ENCODE measurements at regions not wholly inside any gene's neighbourhood (a gene's known extent, or its start where the extent isn't known, plus 50 kb on each side); places are given as distances from the start of the nearest gene placed in this dataset.

DNA sequence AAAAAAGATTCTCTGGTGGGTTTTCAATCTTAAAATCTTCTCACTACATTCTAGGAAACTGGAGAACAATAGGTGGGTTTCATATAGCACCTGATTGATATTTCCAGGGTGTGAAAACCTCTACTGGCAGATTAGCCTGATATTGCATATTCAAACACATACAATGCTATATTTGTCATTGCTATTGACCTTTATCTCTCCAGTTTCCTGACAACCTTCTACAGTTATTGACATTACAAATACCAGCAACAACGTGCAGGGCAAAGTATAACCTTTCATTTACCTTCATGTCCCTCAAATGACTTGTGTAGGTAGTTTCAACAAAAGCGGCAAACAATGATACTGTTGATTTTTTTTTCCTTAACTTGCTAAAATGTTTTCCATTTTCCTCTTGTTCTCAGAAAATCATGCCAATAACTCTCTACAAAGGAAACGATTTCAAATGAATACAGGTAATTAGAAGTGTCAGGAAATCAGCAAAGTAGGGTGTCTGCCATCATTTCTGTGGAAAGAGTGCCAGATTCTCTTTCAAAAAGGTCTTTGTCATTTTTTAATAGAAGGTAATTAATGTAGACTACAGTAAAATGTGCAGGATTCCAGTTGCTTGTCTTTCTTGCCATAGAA is 72.6 kb upstream of the CDIN1 start (continued):
- TF ChIP-seq, protein P1, sequence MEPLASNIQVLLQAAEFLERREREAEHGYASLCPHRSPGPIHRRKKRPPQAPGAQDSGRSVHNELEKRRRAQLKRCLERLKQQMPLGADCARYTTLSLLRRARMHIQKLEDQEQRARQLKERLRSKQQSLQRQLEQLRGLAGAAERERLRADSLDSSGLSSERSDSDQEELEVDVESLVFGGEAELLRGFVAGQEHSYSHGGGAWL (CRISPR knock-in tag; IDR thresholded peaks at IDR 0.05): no peak
- TF ChIP-seq SP5 (CRISPR knock-in tag; IDR thresholded peaks at IDR 0.05; ENCODE audit: borderline replicate concordance, low read depth): peak; percentile 49; the same call in 1 of the 2 replicates
- TF ChIP-seq GTF3A (CRISPR knock-in tag; conservative IDR thresholded peaks at IDR 0.05): no peak
- no peak for TF ChIP-seq AKAP8 (CRISPR knock-in tag; IDR thresholded peaks at IDR 0.05)
- TF ChIP-seq NCOA1 (CRISPR knock-in tag; IDR thresholded peaks at IDR 0.05): no peak
- no peak for TF ChIP-seq SAFB2 (CRISPR knock-in tag; IDR thresholded peaks at IDR 0.05; ENCODE audit: borderline replicate concordance, low read depth)
- no peak for TF ChIP-seq MAZ (IDR thresholded peaks at IDR 0.05; ENCODE audit: borderline replicate concordance, low read depth, low read length)
- no peak for TF ChIP-seq MAZ (CRISPR knock-in tag; IDR thresholded peaks at IDR 0.05; ENCODE audit: low read depth)
- TF ChIP-seq ZNF850 (CRISPR knock-in tag; conservative IDR thresholded peaks at IDR 0.05): no peak
- no peak for TF ChIP-seq POLR2AphosphoS5 (IDR thresholded peaks at IDR 0.05; ENCODE audit: low read depth, low read length)
- no peak for TF ChIP-seq PCBP1 (IDR thresholded peaks at IDR 0.05; ENCODE audit: borderline replicate concordance, low read depth, low read length)
- peak; percentile 78; the same call in 1 of the 2 replicates for TF ChIP-seq ZNF331 (CRISPR knock-in tag; IDR thresholded peaks at IDR 0.05)
- TF ChIP-seq ZFP36L2 (CRISPR knock-in tag; IDR thresholded peaks at IDR 0.05): no peak
- no peak for TF ChIP-seq ZFY (CRISPR knock-in tag; IDR thresholded peaks at IDR 0.05)
- TF ChIP-seq ZNF549 (CRISPR knock-in tag; IDR thresholded peaks at IDR 0.05): no peak
- TF ChIP-seq ZNF644 (CRISPR knock-in tag; IDR thresholded peaks at IDR 0.05; ENCODE audit: low read depth): 0 out of 2 replicates have a peak, but pooled peaks have one; percentile 50
- no peak for TF ChIP-seq ZNF775 (CRISPR knock-in tag; IDR thresholded peaks at IDR 0.05; ENCODE audit: borderline replicate concordance)
- TF ChIP-seq CENPBD1 (CRISPR knock-in tag; IDR thresholded peaks at IDR 0.05; ENCODE audit: borderline replicate concordance, low read depth): no peak
- no peak for TF ChIP-seq HCFC1 (IDR thresholded peaks at IDR 0.05; ENCODE audit: low read depth, low read length)
- TF ChIP-seq FOXC1 (CRISPR knock-in tag; IDR thresholded peaks at IDR 0.05; ENCODE audit: borderline replicate concordance): no peak
- no peak for TF ChIP-seq GABPA (IDR thresholded peaks at IDR 0.05; ENCODE audit: low read depth, low read length)
- peak; percentile 40; the same call in 1 of the 2 replicates for TF ChIP-seq GABPA (CRISPR knock-in tag; IDR thresholded peaks at IDR 0.05; ENCODE audit: low read depth)
- 0 out of 2 replicates have a peak, but pooled peaks have one; percentile 35 for TF ChIP-seq PATZ1 (CRISPR knock-in tag; IDR thresholded peaks at IDR 0.05)
- peak; percentile 97 for TF ChIP-seq ZNF703 (CRISPR knock-in tag; IDR thresholded peaks at IDR 0.05; ENCODE audit: borderline replicate concordance)
- TF ChIP-seq HNRNPUL1 (IDR thresholded peaks at IDR 0.05; ENCODE audit: low read depth, low read length): no peak
- TF ChIP-seq ZNF503 (CRISPR knock-in tag; IDR thresholded peaks at IDR 0.05): peak; percentile 100
- TF ChIP-seq FOXP1 (IDR thresholded peaks at IDR 0.05): peak; percentile 92
- peak; percentile 99 for TF ChIP-seq FOXP1 (CRISPR knock-in tag; IDR thresholded peaks at IDR 0.05)
- TF ChIP-seq ZSCAN31 (CRISPR knock-in tag; IDR thresholded peaks at IDR 0.05; ENCODE audit: low read depth): no peak
- TF ChIP-seq ZNF724P (CRISPR knock-in tag; IDR thresholded peaks at IDR 0.05; ENCODE audit: borderline replicate concordance): no peak; the same call in 1 of the 2 replicates

Measured in HepG2 (cell line).